Fibroblast of lung (primary cell): ENCODE measurements at regions not wholly inside any gene's neighbourhood (a gene's known extent, or its start where the extent isn't known, plus 50 kb on each side); places are given as distances from the start of the nearest gene placed in this dataset.

Experiments
- EZH2 ChIP-seq: IDR thresholded peaks from 2 replicates; pipeline ENCODE4 v1.5.1; 2012; ENCODE audit warnings: low read length, control low read depth, mild to moderate bottlenecking; ENCODE audit errors: missing control alignments
- TF ChIP-seq, protein P1 (sequence below), 2 donors: IDR thresholded peaks in 1 of 2; conservative IDR thresholded peaks in 1 of 2; 1 replicate in 1 of 2; 2 replicates in 1 of 2; pipeline ENCODE4 v1.5.1; 2011 to 2012; ENCODE audit warnings: low read length in 2 of 2, control low read depth in 1 of 2, inconsistent platforms in 1 of 2, low read depth in 1 of 2, mild to moderate bottlenecking in 1 of 2

DNA sequence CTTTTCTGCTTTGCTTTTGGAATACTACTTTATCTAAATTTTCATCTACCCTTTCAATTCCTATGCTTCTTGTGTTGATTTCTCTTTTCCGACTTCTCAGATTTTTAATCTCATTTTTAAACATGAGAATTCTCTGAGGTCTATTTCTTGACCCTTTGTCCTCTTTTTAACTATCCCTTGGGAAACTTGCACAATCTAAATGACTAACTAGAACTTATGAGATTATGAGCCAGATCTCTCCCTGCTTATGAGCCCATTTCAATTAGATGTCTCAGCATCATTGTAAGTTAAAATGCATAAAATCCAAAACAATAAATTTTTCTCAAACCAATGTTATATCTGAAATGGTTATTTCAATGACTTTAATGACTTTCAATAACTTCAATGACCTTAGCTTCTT, 296.9 kb upstream of the AGTR1 start:
- TF ChIP-seq, protein P1, sequence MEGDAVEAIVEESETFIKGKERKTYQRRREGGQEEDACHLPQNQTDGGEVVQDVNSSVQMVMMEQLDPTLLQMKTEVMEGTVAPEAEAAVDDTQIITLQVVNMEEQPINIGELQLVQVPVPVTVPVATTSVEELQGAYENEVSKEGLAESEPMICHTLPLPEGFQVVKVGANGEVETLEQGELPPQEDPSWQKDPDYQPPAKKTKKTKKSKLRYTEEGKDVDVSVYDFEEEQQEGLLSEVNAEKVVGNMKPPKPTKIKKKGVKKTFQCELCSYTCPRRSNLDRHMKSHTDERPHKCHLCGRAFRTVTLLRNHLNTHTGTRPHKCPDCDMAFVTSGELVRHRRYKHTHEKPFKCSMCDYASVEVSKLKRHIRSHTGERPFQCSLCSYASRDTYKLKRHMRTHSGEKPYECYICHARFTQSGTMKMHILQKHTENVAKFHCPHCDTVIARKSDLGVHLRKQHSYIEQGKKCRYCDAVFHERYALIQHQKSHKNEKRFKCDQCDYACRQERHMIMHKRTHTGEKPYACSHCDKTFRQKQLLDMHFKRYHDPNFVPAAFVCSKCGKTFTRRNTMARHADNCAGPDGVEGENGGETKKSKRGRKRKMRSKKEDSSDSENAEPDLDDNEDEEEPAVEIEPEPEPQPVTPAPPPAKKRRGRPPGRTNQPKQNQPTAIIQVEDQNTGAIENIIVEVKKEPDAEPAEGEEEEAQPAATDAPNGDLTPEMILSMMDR (conservative IDR thresholded peaks at IDR 0.05 in 1 of 2, IDR thresholded peaks at IDR 0.05 in 1 of 2; ENCODE audit: low read depth in 1 of 2, low read length in 2 of 2) = no peak
- no peak for TF ChIP-seq EZH2
